ENCODE measurements at regions not wholly inside any gene's neighbourhood (a gene's known extent, or its start where the extent isn't known, plus 50 kb on each side); places are given as distances from the start of the nearest gene placed in this dataset.

DNA sequence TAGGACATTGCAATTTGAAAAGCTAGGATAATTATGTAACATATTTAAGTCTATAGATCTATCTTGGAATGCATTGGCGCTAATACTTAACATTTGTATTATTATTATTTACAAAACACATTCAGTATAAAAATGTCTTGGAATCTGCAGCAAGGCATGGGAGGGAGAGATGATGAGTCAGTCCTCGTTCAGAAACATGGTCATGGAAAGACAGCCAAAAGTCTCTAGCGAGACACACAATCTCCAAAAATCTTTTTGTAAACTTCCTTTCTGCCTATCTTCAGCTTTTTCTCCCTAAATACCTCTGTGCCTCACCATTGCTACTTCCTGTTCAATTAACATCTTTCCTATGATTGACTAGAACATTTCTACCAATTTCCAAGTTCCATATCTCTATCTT, 188.4 kb upstream of the CACNA2D1 start:
- DNase-seq (ENCODE audit: extremely low read depth, low read depth): no peak
- TF ChIP-seq, protein P1, sequence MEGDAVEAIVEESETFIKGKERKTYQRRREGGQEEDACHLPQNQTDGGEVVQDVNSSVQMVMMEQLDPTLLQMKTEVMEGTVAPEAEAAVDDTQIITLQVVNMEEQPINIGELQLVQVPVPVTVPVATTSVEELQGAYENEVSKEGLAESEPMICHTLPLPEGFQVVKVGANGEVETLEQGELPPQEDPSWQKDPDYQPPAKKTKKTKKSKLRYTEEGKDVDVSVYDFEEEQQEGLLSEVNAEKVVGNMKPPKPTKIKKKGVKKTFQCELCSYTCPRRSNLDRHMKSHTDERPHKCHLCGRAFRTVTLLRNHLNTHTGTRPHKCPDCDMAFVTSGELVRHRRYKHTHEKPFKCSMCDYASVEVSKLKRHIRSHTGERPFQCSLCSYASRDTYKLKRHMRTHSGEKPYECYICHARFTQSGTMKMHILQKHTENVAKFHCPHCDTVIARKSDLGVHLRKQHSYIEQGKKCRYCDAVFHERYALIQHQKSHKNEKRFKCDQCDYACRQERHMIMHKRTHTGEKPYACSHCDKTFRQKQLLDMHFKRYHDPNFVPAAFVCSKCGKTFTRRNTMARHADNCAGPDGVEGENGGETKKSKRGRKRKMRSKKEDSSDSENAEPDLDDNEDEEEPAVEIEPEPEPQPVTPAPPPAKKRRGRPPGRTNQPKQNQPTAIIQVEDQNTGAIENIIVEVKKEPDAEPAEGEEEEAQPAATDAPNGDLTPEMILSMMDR (IDR thresholded peaks at IDR 0.05; ENCODE audit: low read depth, low read length, missing control alignments): no peak
- no peak overlapping the region for H3K4me3 ChIP-seq (replicated peaks; ENCODE audit: low read depth, low read length)

DNA sequence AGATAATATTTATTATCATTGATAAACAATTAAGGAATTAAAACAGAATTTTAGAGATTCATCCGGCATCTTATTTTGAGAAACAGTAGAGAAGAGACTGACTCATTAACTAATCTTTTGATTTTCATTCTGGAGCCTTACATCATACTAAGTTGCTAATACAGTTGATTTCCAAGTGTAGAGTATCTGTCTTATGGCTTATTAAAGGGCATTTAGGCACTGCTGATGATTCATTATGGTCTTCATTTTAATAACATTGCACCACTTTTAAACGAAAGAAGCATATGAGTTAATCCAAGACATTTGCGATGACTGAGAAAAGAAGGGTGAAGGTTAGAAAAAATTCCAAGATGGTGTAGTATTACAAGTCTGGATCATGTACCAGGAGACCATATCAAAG, 186.0 kb upstream of the CACNA2D1 start:
- H3K4me3 ChIP-seq (replicated peaks; ENCODE audit: low read depth, low read length): no peak overlapping the region
- DNase-seq (ENCODE audit: extremely low read depth, low read depth): no peak
- TF ChIP-seq, protein P1 (IDR thresholded peaks at IDR 0.05; ENCODE audit: low read depth, low read length, missing control alignments): no peak

DNA sequence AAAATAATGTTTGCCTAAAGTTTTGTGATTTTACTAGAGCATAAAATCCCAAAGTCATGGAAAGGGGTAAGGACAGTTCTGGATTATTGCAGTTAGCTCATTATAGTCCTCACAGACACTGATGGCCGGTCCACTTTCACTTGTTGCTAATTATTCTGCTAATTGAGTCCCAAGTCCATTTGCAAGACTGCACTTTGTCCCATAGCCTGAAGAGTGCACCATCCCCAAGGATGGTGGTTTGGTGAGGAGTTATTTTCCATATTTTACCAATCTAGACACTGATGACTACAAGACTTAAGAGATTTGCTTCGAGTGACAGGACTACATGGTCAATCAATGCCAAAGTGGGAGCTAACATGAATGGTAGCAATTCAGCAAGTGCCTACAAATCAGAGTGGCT, 181.8 kb upstream of the CACNA2D1 start:
- no peak overlapping the region for H3K4me3 ChIP-seq (replicated peaks; ENCODE audit: low read depth, low read length)
- TF ChIP-seq, protein P1 (IDR thresholded peaks at IDR 0.05; ENCODE audit: low read depth, low read length, missing control alignments): no peak
- no peak for DNase-seq (ENCODE audit: extremely low read depth, low read depth)

DNA sequence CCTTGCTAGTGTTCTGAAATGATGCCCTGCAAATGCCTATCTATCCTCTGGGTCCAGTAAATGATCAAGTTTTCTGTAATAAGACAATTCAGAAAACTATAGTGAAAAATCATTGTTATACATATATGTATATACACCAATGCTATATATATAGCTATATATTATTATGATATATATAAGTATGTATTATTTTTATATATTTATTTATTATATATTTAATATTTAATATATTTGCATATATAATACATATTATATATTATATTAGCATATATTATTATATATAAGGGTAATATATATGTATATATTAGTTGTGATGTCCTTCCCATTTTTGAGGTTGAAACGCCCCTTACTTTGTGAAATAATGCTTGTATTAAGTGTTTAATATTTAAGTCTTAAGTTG, 181.4 kb upstream of the CACNA2D1 start:
- TF ChIP-seq, protein P1 (IDR thresholded peaks at IDR 0.05; ENCODE audit: low read depth, low read length, missing control alignments): no peak
- no peak for DNase-seq (ENCODE audit: extremely low read depth, low read depth)
- no peak overlapping the region for H3K4me3 ChIP-seq (replicated peaks; ENCODE audit: low read depth, low read length)

DNA sequence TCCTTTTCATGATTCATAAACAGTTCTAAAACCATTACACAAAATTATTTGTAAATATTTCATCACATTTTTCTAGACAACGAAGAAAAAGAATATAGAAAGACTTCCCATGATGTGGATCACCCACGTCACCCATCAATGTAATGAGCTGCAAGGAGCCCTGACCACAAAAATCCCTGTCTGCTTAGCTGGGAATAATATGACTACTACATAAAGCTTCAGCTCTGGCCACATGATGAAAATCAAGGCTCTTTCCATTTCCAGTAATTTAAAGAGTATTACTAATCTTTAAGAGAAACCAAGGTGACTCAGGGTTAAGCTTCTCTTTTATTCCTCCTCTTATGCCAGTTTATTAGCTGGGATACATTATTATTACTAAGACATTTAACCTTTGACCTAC, 180.8 kb upstream of the CACNA2D1 start:
- TF ChIP-seq, protein P1 (IDR thresholded peaks at IDR 0.05; ENCODE audit: low read depth, low read length, missing control alignments): no peak
- DNase-seq (ENCODE audit: extremely low read depth, low read depth): peak; percentile 45
- no peak overlapping the region for H3K4me3 ChIP-seq (replicated peaks; ENCODE audit: low read depth, low read length)

DNA sequence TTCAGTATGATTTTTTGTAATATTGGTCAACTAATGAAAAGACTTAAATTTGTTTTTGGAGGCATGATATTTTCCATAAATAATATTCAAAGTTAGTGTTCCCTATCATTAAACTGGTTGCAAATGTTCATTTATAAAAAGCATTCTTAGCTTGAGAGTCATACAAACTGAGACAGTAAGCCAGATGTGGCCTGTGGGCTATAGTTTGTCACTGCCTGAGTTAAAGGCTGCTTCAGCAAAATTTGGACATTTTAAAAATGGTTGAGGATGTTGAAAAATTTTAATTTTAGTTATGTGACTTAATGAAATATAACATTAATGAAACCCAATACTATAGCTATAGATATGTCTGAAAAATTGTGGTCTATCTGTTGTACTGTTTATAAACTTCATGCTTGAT, 180.2 kb upstream of the CACNA2D1 start:
- DNase-seq (ENCODE audit: extremely low read depth, low read depth): no peak
- TF ChIP-seq, protein P1 (IDR thresholded peaks at IDR 0.05; ENCODE audit: low read depth, low read length, missing control alignments): no peak
- no peak overlapping the region for H3K4me3 ChIP-seq (replicated peaks; ENCODE audit: low read depth, low read length)

DNA sequence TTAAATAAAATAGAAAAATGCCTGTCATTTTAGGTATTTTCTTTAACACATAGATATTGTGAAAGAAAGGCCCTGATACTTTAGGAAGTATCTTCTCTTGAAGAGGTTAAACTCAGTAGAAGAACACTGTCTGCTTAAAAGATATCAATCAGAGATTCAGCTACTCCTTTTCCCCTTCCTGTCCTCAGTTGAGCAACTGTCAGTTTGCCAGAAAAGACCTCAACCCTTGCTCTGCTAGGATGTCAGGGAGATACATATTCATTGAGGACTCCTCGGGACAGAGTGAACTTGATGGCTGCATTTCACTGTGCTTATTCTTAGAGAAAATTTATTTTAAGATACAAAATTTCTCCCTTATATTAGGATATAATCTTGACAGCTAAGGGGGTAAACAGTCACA, 173.6 kb upstream of the CACNA2D1 start:
- TF ChIP-seq, protein P1 (IDR thresholded peaks at IDR 0.05; ENCODE audit: low read depth, low read length, missing control alignments): no peak
- DNase-seq (ENCODE audit: extremely low read depth, low read depth): no peak
- no peak overlapping the region for H3K4me3 ChIP-seq (replicated peaks; ENCODE audit: low read depth, low read length)

Data from HFF-Myc (cell line).